ENCODE measurements at regions not wholly inside any gene's neighbourhood (a gene's known extent, or its start where the extent isn't known, plus 50 kb on each side); places are given as distances from the start of the nearest gene placed in this dataset.

- TF ChIP-seq CTCF (IDR thresholded peaks at IDR 0.05) (peak; percentile 64 to 78 (median 76)), POLR2A (IDR thresholded peaks at IDR 0.05) (no peak)
Measured at GRCh38 chr6:27126815-27127537, 120.5 kb upstream of the PRSS16 start.

Measured in thyroid gland (tissue), 4 donors.